Left lobe of liver (tissue), 2 donors: ENCODE measurements at regions not wholly inside any gene's neighbourhood (a gene's known extent, or its start where the extent isn't known, plus 50 kb on each side); places are given as distances from the start of the nearest gene placed in this dataset.

Experiments used
- ATAC-seq: fragments of 200-7000 bp; cut with Tn5 transposase; one replicate; pipeline ENCODE4 v1.9.1; 2020; ENCODE audit warnings: mild to moderate bottlenecking, moderate library complexity
- DNase-seq: peaks from one replicate; pipeline ENCODE4 v3.0.0-alpha.2; 2020; ENCODE audit warnings: low spot score
- donor health status: DM: no; HTN: no; CAD: no; lungs with moderate emphysema.
- donor health status: DM: no; HTN: yes; CAD: no.

GRCh38 chr14:26021759-26022158 lies 576.1 kb downstream of the NOVA1 start:
- ATAC-seq, result no peak

GRCh38 chr14:26017270-26017669 lies 580.6 kb downstream of the NOVA1 start:
- no peak for DNase-seq
- ATAC-seq, result no peak

More at GRCh38 chr14:26021759-26022158, 576.1 kb downstream of the NOVA1 start:
- no peak for DNase-seq

GRCh38 chr14:26008290-26008689 lies 589.5 kb downstream of the NOVA1 start:
- ATAC-seq (no peak), DNase-seq (no peak)

GRCh38 chr14:26004342-26004741 lies 593.5 kb downstream of the NOVA1 start:
- ATAC-seq, result no peak

GRCh38 chr14:25993830-25994229 lies 604.0 kb downstream of the NOVA1 start:
- no peak for ATAC-seq
- no peak for DNase-seq

More at GRCh38 chr14:26004342-26004741, 593.5 kb downstream of the NOVA1 start:
- no peak for DNase-seq

DNA sequence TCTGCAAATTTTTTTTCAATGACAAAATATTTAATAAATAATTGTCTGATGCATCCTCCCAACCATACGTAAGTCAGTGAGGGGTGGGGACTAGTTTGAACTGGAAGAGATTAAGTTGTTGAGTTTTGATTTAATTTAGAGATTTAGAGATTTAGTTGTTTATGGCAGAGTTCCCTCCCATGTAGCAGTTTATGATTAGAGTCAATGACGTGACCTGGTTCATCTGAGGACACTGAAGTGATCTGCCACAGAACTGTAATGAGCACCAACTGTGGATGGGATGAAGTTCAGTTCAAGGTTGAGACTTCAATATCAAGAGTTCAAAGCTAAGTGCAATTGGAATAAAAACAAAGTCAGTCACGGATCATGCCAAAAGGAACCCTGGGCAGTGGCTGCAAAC lies 609.3 kb downstream of the NOVA1 start:
- no peak for DNase-seq
- ATAC-seq, result no peak

GRCh38 chr14:25955772-25956171 lies 642.1 kb downstream of the NOVA1 start:
- ATAC-seq (no peak), DNase-seq (no peak)

- ATAC-seq, result no peak
Observed at GRCh38 chr14:25953532-25954139, 644.2 kb downstream of the NOVA1 start.

GRCh38 chr14:25945746-25946145 lies 652.1 kb downstream of the NOVA1 start:
- ATAC-seq (no peak), DNase-seq (no peak)

More at GRCh38 chr14:25953532-25954139, 644.2 kb downstream of the NOVA1 start:
- no peak for DNase-seq

GRCh38 chr14:25944020-25944419 lies 653.8 kb downstream of the NOVA1 start:
- no peak for ATAC-seq
- no peak for DNase-seq

- DNase-seq (no peak), ATAC-seq (no peak)
Observed at GRCh38 chr14:25943329-25943728, 654.5 kb downstream of the NOVA1 start.

DNA sequence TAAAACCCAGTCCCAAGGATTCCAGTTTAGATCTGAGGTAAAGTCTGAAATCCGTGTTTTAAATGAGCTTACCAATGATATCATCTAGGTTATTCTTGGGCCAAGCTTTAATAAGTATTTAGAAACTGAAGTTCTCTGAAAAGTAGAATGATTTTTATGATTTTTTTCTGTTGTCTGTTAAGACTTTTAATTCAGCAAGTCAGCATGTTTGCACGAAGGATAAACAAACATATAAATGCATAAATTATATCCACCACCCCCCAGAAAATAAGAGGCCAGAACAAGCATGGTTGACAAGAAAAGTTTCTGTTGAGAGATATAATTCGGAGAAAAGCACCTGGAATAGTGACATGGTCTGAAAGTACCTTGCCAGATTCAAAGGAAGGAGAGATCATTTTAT lies 655.7 kb downstream of the NOVA1 start:
- no peak for ATAC-seq
- no peak for DNase-seq

GRCh38 chr14:25933731-25934130 lies 664.1 kb downstream of the NOVA1 start:
- no peak for DNase-seq
- ATAC-seq, result no peak

- DNase-seq (no peak), ATAC-seq (no peak)
Observed at GRCh38 chr14:25929881-25930615, 667.8 kb downstream of the NOVA1 start.

DNA sequence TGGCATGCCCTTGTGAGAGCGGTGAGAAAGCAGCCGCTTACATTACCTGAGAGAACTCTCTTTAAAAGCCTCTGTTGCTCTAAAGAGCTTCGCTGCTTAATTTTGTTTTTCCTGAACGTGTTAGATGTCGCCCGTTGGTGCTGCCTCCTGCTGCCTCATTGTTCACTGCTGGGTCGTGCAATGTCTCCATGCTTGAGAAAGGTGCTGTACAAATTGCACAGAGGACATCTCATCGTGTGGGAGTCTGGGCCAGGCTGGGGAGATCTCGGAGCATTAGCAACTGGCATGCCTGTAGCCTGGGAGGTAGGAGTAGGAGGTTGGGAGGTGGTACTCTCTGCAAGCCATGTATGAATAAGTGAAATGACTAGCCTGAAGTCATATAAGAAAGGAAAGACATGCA lies 686.0 kb downstream of the NOVA1 start:
- no peak for ATAC-seq
- DNase-seq, result no peak

- DNase-seq (no peak), ATAC-seq (no peak)
Observed at GRCh38 chr14:25909045-25909747, 688.6 kb downstream of the NOVA1 start.

DNA sequence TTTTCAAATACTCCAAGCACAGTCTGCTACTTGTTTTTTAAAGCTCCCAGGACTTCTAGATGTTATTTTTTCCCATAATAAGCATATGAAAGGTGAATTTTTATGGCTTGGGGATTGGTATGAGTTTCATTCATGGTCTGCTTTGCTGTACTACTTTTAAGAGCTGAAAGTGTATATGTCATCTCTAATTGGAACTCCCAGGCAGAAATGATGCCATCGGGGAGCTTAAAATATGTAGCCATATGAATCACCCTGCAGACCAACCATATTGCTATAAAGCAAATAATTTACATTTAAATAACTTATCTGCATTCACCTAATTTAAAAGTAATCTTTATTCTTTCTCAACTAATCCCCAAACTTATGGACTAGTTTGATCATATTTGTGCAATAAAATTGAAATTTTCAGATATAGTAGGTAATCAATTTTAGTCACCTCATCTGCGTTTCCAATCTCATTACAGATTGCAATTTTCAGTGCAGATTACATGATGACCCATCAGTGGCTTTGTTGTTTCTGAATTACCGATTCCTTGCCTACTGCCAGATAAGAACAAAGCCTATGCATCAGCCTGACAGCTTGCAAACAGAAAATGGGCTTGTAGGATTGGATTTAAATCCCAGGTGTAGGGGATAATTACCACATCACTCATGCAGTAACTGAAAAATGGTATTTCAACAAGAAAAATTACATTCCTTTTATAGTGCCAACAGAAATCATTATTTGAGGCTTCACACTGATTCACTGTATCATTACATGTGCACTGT lies 689.4 kb downstream of the NOVA1 start:
- ATAC-seq (no peak), DNase-seq (no peak)

DNA sequence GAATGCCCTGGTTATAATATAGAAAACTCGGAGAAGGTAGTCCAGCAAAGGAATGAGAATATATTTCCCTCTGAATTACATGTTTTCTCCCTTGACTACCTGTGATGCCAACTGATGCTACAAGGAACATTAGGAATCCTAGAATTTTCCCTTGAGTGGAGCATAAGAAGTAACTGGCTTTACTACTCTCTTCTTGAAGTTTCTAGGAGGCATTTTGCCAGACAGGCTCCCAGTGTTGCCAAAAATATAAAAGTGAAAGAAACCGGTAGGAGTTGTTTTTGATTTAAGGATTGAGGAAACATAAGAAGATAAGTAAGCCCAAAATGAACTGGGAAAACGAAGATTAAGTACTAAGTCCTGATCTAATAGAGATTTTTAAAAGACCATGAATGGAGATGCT lies 693.4 kb downstream of the NOVA1 start:
- DNase-seq (no peak), ATAC-seq (no peak)

GRCh38 chr14:25899197-25899596 lies 698.6 kb downstream of the NOVA1 start:
- ATAC-seq (no peak), DNase-seq (no peak)

- no peak for DNase-seq
- no peak for ATAC-seq
Observed at GRCh38 chr14:25896777-25897176, 701.1 kb downstream of the NOVA1 start.

DNA sequence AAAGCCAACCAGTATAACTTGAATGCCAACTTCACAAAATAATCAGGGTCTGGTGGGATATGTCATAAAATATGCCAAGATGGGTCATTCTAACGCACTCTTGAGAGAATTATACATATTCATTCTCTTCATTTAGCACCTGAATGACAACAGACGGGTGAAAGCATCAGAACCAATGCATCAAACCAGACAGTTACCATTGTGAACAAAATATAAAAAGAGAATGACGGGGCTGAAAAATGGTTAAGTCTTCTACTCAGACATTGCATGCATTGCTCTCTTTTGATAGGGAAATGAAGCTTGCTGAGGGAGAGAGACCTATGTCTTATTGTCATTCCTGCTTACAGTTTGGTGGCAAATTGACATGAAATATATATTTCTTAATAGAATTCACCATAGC lies 702.1 kb downstream of the NOVA1 start:
- DNase-seq (no peak), ATAC-seq (no peak)
